Lower lobe of right lung (tissue), 2 donors: ENCODE measurements at regions not wholly inside any gene's neighbourhood (a gene's known extent, or its start where the extent isn't known, plus 50 kb on each side); places are given as distances from the start of the nearest gene placed in this dataset.
"Not testable (repeated sequence)": the region's sequence is repeated elsewhere in the genome, so short reads cannot be mapped to it uniquely, and the experiment has no call there.

Experiments used
- ATAC-seq, 2 donors: fragments of 200-7000 bp; cut with Tn5 transposase; one replicate each; pipeline ENCODE4 v1.9.1; 2020 to 2022; ENCODE audit warnings: mild to moderate bottlenecking in 2 of 2, moderate library complexity in 2 of 2
- DNase-seq: peaks from one replicate; pipeline ENCODE4 v3.0.0-alpha.2; 2020
- H3K27ac ChIP-seq: fragments of 200-600 bp; one replicate; pipeline ENCODE4 v1.8.0; 2022
- H3K27me3 ChIP-seq: fragments of 200-600 bp; one replicate; pipeline ENCODE4 v1.8.0; 2022; ENCODE audit warnings: low read depth
- H3K36me3 ChIP-seq: fragments of 200-600 bp; one replicate; pipeline ENCODE4 v1.8.0; 2022; ENCODE audit warnings: mild to moderate bottlenecking
- H3K4me1 ChIP-seq: fragments of 200-600 bp; one replicate; pipeline ENCODE4 v1.8.0; 2022
- H3K4me3 ChIP-seq: fragments of 200-600 bp; one replicate; pipeline ENCODE4 v1.8.0; 2022; ENCODE audit warnings: mild to moderate bottlenecking
- H3K9me3 ChIP-seq: fragments of 200-600 bp; one replicate; pipeline ENCODE4 v1.8.0; 2022
- CTCF ChIP-seq: fragments of 200-600 bp; IDR thresholded peaks from one replicate; pipeline ENCODE4 v1.8.0; 2022; ENCODE audit warnings: antibody characterized with exemption, mild to moderate bottlenecking
- intact Hi-C: fragments of 100-400 bp; cut with DNase I; formaldehyde crosslinking; loops from one replicate; pipeline ENCODE4 v1.11.0; 2022
- donor health status: DM: no; HTN: yes; CAD: no; lungs with severe emphysema.

DNA sequence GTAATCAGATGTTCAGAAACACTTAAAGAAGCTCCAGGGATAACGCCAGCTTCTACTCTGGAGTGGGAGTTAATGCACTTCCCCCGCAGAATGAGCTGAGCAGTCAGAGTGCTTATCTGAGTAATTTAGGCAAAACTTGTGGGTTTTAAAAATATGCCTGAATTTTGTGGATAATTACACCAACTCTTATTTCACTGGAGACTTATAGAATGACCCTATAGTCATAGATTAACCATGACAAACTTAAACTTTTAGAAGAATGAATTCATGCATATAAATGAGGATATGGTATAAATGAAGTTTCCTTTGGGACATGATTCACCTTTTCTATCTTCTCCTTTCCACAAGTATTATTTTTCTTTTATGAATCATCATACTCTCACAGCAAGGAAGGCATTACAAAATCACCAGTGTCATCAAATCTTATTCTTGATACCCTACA is 241.1 kb upstream of the FBXO33 start:
- intact Hi-C loops: no loop called here
- Histone ChIP-seq H3K4me3 (no peak overlapping the region), H3K36me3 (no peaks in the 10 kb centered on the region), H3K4me1 (no peaks in the 10 kb centered on the region), H3K27ac (no peak overlapping the region), H3K9me3 (no peaks in the 10 kb centered on the region), H3K27me3 (no peaks in the 10 kb centered on the region)
- ATAC-seq: no peak
- no peak for DNase-seq
- no peak for TF ChIP-seq CTCF

GRCh38 chr14:39668449-39668848 is 236.2 kb upstream of the FBXO33 start:
- TF ChIP-seq CTCF: no peak
- DNase-seq: no peak

DNA sequence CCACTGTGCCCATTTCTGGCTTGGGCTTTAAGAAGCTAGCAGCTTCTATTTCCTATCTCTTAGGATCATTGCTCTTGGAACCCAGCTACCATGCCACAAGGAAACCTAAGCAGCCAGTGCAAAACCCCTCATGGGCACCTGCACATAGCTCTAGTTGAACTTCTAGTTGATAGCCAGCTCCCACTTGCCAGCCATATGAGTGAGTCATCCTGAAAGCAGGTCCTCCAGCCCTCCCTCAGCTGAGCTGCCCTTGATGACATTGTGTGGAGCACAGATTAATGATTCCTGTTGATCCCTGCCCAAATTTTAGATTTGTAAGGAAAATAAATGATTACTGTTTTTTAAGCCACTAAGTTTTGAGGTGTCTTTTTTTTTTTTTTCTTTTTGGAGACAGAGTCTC is 234.2 kb upstream of the FBXO33 start:
- Histone ChIP-seq H3K36me3 (no peaks in the 10 kb centered on the region), H3K27ac (no peak overlapping the region), H3K9me3 (no peaks in the 10 kb centered on the region), H3K27me3 (no peaks in the 10 kb centered on the region), H3K4me1 (no peaks in the 10 kb centered on the region), H3K4me3 (no peak overlapping the region)
- ATAC-seq (peak in 1 of 2 donors; percentile 19), DNase-seq (no peak)
- TF ChIP-seq CTCF: no peak
- intact Hi-C loops: no loop called here

More at GRCh38 chr14:39668449-39668848, 236.2 kb upstream of the FBXO33 start:
- Histone ChIP-seq H3K9me3 (no peaks in the 10 kb centered on the region), H3K4me3 (no peak overlapping the region), H3K27ac (no peak overlapping the region), H3K27me3 (no peaks in the 10 kb centered on the region), H3K4me1 (no peaks in the 10 kb centered on the region), H3K36me3 (no peaks in the 10 kb centered on the region)
- no peak for ATAC-seq
- intact Hi-C loops: no loop called here

DNA sequence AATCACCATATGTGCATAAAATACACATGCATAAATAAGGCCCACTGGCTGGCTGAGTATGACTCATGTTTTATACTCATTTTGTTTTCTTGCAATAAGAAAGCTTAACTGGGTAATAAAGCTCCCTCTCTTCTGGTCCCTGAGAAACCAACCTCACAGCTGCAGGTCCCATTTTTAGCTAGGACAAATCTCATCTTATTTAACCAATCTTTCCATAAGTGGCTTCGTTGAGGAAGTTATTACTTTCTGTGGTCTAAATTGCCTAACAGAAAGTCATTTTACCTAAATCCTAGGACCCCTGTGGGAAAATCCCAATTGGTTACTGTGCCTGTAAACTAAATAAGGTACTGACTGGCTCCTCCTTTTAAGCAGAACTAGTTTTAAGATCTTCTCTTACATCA is 232.8 kb upstream of the FBXO33 start:
- ATAC-seq: no peak
- intact Hi-C loops: no loop called here

GRCh38 chr14:39664646-39665045 is 232.4 kb upstream of the FBXO33 start:
- no peak overlapping the region for H3K27ac ChIP-seq
- TF ChIP-seq CTCF: no peak
- no peaks in the 10 kb centered on the region for H3K4me1 ChIP-seq
- H3K36me3 ChIP-seq: no peaks in the 10 kb centered on the region
- H3K27me3 ChIP-seq: no peaks in the 10 kb centered on the region
- intact Hi-C loops: no loop called here
- H3K9me3 ChIP-seq: no peaks in the 10 kb centered on the region
- no peak for DNase-seq
- ATAC-seq: no peak
- H3K4me3 ChIP-seq: no peak overlapping the region

More for the DNA sequence above, 232.8 kb upstream of the FBXO33 start:
- no peaks in the 10 kb centered on the region for H3K36me3 ChIP-seq
- no peak overlapping the region for H3K4me3 ChIP-seq
- no peaks in the 10 kb centered on the region for H3K4me1 ChIP-seq
- no peak for TF ChIP-seq CTCF
- H3K27ac ChIP-seq: no peak overlapping the region
- H3K27me3 ChIP-seq: no peaks in the 10 kb centered on the region
- H3K9me3 ChIP-seq: no peaks in the 10 kb centered on the region
- no peak for DNase-seq

- H3K27me3 ChIP-seq: no peaks in the 10 kb centered on the region
- peaks cover 8% of the 10 kb centered on the region for H3K9me3 ChIP-seq
- DNase-seq (no peak), ATAC-seq (no peak)
- H3K36me3 ChIP-seq: no peaks in the 10 kb centered on the region
- H3K27ac ChIP-seq: no peak overlapping the region
- no peaks in the 10 kb centered on the region for H3K4me1 ChIP-seq
- H3K4me3 ChIP-seq: no peak overlapping the region
- no peak for TF ChIP-seq CTCF
- intact Hi-C loops: no loop called here
These were observed 209.0 kb upstream of the FBXO33 start for GRCh38 chr14:39641224-39641623.

GRCh38 chr14:39639009-39639408 is 206.8 kb upstream of the FBXO33 start:
- H3K4me3 ChIP-seq, H3K27ac ChIP-seq, H3K27me3 ChIP-seq, H3K9me3 ChIP-seq, intact Hi-C loops, H3K36me3 ChIP-seq, H3K4me1 ChIP-seq, DNase-seq, ATAC-seq: not testable (repeated sequence)
